IMR-90 (cell line): ENCODE measurements at regions not wholly inside any gene's neighbourhood (a gene's known extent, or its start where the extent isn't known, plus 50 kb on each side); places are given as distances from the start of the nearest gene placed in this dataset.
A peak's percentile ranks its signal among the peaks of the same experiment; 100 is the strongest.

Experiments used
- CEBPB ChIP-seq: IDR thresholded peaks from 2 replicates; pipeline ENCODE4 v1.6.1; 2012; ENCODE audit warnings: low read depth, low read length, improper control_type of control experiment
- POLR2A ChIP-seq: IDR thresholded peaks from 2 replicates; pipeline ENCODE4 v1.6.1; 2012; ENCODE audit warnings: mild to moderate bottlenecking, low read depth, low read length
- TF ChIP-seq, protein P1 (sequence below): conservative IDR thresholded peaks from 2 replicates; pipeline ENCODE4 v1.5.1; 2012; ENCODE audit warnings: mild to moderate bottlenecking, low read depth, low read length, improper control_type of control experiment
- TF ChIP-seq, protein P2 (sequence below): fragments of 150-350 bp; IDR thresholded peaks from 2 replicates; pipeline ENCODE4 v1.6.1; 2016; ENCODE audit warnings: low read depth, mild to moderate bottlenecking, low read length, moderate library complexity, borderline replicate concordance

DNA sequence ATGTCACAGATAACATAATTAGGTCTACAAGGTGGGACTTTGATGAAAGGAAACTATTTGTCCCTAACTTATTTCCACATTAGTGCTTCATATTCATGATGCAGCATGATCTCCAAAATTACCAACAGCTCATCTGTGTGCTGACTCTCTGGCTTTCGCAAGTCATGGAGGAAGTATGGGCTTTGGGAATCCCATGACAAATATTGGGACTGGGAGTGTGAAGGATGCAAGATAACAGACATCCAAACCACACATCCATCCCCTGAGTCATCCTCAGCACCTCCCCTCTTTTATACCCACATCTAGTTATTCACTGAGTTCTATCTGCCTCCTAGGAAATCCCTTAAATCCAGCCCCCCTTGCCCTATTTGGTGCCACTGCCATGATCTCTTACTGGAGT is 102.8 kb upstream of the COL24A1 start:
- TF ChIP-seq, protein P1, sequence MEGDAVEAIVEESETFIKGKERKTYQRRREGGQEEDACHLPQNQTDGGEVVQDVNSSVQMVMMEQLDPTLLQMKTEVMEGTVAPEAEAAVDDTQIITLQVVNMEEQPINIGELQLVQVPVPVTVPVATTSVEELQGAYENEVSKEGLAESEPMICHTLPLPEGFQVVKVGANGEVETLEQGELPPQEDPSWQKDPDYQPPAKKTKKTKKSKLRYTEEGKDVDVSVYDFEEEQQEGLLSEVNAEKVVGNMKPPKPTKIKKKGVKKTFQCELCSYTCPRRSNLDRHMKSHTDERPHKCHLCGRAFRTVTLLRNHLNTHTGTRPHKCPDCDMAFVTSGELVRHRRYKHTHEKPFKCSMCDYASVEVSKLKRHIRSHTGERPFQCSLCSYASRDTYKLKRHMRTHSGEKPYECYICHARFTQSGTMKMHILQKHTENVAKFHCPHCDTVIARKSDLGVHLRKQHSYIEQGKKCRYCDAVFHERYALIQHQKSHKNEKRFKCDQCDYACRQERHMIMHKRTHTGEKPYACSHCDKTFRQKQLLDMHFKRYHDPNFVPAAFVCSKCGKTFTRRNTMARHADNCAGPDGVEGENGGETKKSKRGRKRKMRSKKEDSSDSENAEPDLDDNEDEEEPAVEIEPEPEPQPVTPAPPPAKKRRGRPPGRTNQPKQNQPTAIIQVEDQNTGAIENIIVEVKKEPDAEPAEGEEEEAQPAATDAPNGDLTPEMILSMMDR = no peak
- TF ChIP-seq POLR2A = no peak
- TF ChIP-seq, protein P2, sequence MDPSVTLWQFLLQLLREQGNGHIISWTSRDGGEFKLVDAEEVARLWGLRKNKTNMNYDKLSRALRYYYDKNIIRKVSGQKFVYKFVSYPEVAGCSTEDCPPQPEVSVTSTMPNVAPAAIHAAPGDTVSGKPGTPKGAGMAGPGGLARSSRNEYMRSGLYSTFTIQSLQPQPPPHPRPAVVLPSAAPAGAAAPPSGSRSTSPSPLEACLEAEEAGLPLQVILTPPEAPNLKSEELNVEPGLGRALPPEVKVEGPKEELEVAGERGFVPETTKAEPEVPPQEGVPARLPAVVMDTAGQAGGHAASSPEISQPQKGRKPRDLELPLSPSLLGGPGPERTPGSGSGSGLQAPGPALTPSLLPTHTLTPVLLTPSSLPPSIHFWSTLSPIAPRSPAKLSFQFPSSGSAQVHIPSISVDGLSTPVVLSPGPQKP = no peak
- peak; percentile 51; the same call in 1 of the 2 replicates for TF ChIP-seq CEBPB
